Neural cell (in vitro differentiated cells): ENCODE measurements at regions not wholly inside any gene's neighbourhood (a gene's known extent, or its start where the extent isn't known, plus 50 kb on each side); places are given as distances from the start of the nearest gene placed in this dataset.

Experiments used
- H2AFZ ChIP-seq: fragments of 200-600, 300-800 bp; sonication (generic), shearing (Covaris generic); 2 replicates; pipeline ENCODE4 v1.6.0; 2014; ENCODE audit warnings: low read depth, mild to moderate bottlenecking, antibody characterized with exemption, low read length, moderate library complexity
- H3F3A ChIP-seq: fragments of 200-600 bp; shearing (Covaris generic); 2 replicates; pipeline ENCODE4 v1.6.1; 2016; ENCODE audit warnings: mild to moderate bottlenecking, moderate library complexity, mixed read lengths, antibody characterized with exemption, low read length; ENCODE audit not compliant: insufficient read depth, poor library complexity, severe bottlenecking
- H3K27ac ChIP-seq: fragments of 200-600, 300-800 bp; sonication (generic), shearing (Covaris generic); 2 replicates; pipeline ENCODE4 v1.5.1; 2014; ENCODE audit warnings: mild to moderate bottlenecking, low read length, moderate library complexity
- H3K27me3 ChIP-seq: fragments of 300-800, 200-600 bp; sonication (generic), shearing (Covaris generic); 2 replicates; pipeline ENCODE4 v1.6.0; 2014; ENCODE audit warnings: mild to moderate bottlenecking, low read depth, low read length, moderate library complexity; ENCODE audit not compliant: insufficient read depth
- H3K36me3 ChIP-seq: fragments of 300-800, 200-600 bp; sonication (generic), shearing (Covaris generic); 2 replicates; pipeline ENCODE4 v1.5.1; 2014; ENCODE audit warnings: mild to moderate bottlenecking, antibody characterized with exemption, low read length, moderate library complexity; ENCODE audit not compliant: insufficient read depth
- H3K4me2 ChIP-seq: fragments of 300-800, 200-600 bp; sonication (generic), shearing (Covaris generic); 2 replicates; pipeline ENCODE4 v1.6.0; 2014; ENCODE audit warnings: mild to moderate bottlenecking, low read length
- H3K4me3 ChIP-seq: fragments of 300-800, 200-600 bp; sonication (generic), shearing (Covaris generic); 2 replicates; pipeline ENCODE4 v1.5.1; 2014; ENCODE audit warnings: mild to moderate bottlenecking, low read length, moderate library complexity
- H3K79me2 ChIP-seq: fragments of 200-600 bp; shearing (Covaris generic); replicated peaks from 2 replicates; pipeline ENCODE4 v1.6.0; 2014; ENCODE audit warnings: mild to moderate bottlenecking, low read length, moderate library complexity; ENCODE audit not compliant: insufficient read depth
- H3K9ac ChIP-seq: fragments of 300-800, 200-600 bp; sonication (generic), shearing (Covaris generic); 2 replicates; pipeline ENCODE4 v1.6.1; 2016; ENCODE audit warnings: mild to moderate bottlenecking, low read length, mixed read lengths
- H3K9me2 ChIP-seq: fragments of 200-600 bp; shearing (Covaris generic); 2 replicates; pipeline ENCODE4 v1.6.1; 2016; ENCODE audit warnings: mild to moderate bottlenecking, low read length, mixed read lengths; ENCODE audit not compliant: insufficient read depth
- H3K9me3 ChIP-seq: fragments of 200-600, 300-800 bp; sonication (generic), shearing (Covaris generic); 2 replicates; pipeline ENCODE4 v1.6.1; 2016; ENCODE audit warnings: mild to moderate bottlenecking, mixed run types, low read length, moderate library complexity, mixed read lengths
- H4K20me1 ChIP-seq: fragments of 200-600 bp; shearing (Covaris generic); 2 replicates; pipeline ENCODE4 v1.6.1; 2016; ENCODE audit warnings: mild to moderate bottlenecking, mixed run types; ENCODE audit not compliant: insufficient read depth
- EP300 ChIP-seq: fragments of 450-650 bp; conservative IDR thresholded peaks from 2 replicates; pipeline ENCODE4 v1.6.1; 2014; ENCODE audit warnings: antibody characterized with exemption, mild to moderate bottlenecking, moderate library complexity; ENCODE audit not compliant: poor library complexity, severe bottlenecking
- EZH2 ChIP-seq: fragments of 200-600, 300-800 bp; shearing (Covaris generic), sonication (generic); IDR thresholded peaks from 2 replicates; pipeline ENCODE4 v1.6.1; 2014; ENCODE audit warnings: antibody characterized with exemption, low read length, borderline replicate concordance, mild to moderate bottlenecking; ENCODE audit not compliant: insufficient read depth, poor library complexity, severe bottlenecking
- MXI1 ChIP-seq: fragments of 450-650 bp; conservative IDR thresholded peaks from 2 replicates; pipeline ENCODE4 v1.6.1; 2014; ENCODE audit warnings: antibody characterized with exemption, mild to moderate bottlenecking; ENCODE audit not compliant: poor library complexity, severe bottlenecking
- POLR2AphosphoS5 ChIP-seq: IDR thresholded peaks from 2 replicates; pipeline ENCODE4 v1.6.1; 2012
- RAD21 ChIP-seq: fragments of 450-650 bp; conservative IDR thresholded peaks from 2 replicates; pipeline ENCODE4 v1.6.1; 2014; ENCODE audit warnings: antibody characterized with exemption, mild to moderate bottlenecking, moderate library complexity
- SMC3 ChIP-seq: fragments of 450-650 bp; conservative IDR thresholded peaks from 2 replicates; pipeline ENCODE4 v1.6.1; 2014; ENCODE audit warnings: antibody characterized with exemption, mild to moderate bottlenecking, moderate library complexity; ENCODE audit not compliant: poor library complexity
- TAF1 ChIP-seq: IDR thresholded peaks from 2 replicates; pipeline ENCODE4 v1.6.1; 2012; ENCODE audit warnings: low read depth
- TF ChIP-seq, protein P1 (sequence below): fragments of 450-650 bp; IDR thresholded peaks from 2 replicates; pipeline ENCODE4 v1.5.1; 2014; ENCODE audit warnings: antibody characterized with exemption, mild to moderate bottlenecking, moderate library complexity; ENCODE audit not compliant: poor library complexity, severe bottlenecking
- TF ChIP-seq, protein P2 (sequence below): IDR thresholded peaks from 2 replicates; pipeline ENCODE4 v1.6.1; 2012; ENCODE audit warnings: borderline replicate concordance

DNA sequence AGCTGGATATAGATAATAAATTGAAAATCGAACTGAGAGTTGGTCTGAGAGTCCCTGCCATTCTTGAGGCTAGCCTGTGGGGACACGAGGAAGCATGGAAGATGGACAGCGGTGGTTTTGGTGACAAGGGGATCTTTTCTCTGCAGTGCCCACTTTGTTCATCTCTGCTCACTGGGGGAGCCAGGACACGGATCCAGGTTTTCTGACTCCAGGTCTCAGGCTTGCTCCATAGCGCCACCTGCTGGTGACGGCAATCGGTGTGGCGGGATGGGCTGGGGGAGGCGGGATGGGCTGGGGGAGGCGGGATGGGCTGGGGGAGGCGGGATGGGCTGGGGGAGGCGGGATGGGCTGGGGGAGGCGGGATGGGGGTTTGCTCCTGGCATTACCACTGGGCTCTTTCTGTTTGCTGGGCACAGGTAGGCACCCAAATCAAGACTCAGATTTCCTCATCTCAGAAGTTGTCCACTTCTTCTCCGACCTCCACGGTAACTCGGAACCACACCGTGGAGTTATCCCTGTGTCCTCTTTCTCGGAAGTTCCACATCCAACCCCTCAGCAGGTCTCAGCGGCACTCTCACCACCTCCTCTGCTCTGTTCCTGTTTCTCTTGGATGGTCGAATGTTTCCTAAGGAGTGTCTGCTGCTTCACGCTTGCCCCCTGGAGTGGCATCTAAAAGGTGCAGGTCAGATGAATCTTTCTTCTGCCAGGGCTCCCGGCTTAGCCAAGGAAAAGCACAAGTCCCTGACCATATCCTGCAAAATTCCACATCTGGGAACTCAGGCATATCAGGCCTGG lies 142.4 kb downstream of the CYLD start:
- Histone ChIP-seq H3K27me3 (no peaks in the 10 kb centered on the region), H3K79me2 (no peaks in the 10 kb centered on the region), H3F3A (no peaks in the 10 kb centered on the region), H3K4me3 (no peak overlapping the region), H3K9me3 (no peaks in the 10 kb centered on the region), H3K9ac (no peak overlapping the region), H3K4me2 (no peak overlapping the region), H3K36me3 (no peaks in the 10 kb centered on the region), H2AFZ (no peak overlapping the region), H3K9me2 (no peaks in the 10 kb centered on the region), H4K20me1 (no peaks in the 10 kb centered on the region), H3K27ac (no peak overlapping the region)
- TF ChIP-seq POLR2AphosphoS5 (no peak), TAF1 (no peak), MXI1 (no peak), SMC3 (no peak), EZH2 (no peak), EP300 (no peak), RAD21 (no peak)
- TF ChIP-seq, protein P1, sequence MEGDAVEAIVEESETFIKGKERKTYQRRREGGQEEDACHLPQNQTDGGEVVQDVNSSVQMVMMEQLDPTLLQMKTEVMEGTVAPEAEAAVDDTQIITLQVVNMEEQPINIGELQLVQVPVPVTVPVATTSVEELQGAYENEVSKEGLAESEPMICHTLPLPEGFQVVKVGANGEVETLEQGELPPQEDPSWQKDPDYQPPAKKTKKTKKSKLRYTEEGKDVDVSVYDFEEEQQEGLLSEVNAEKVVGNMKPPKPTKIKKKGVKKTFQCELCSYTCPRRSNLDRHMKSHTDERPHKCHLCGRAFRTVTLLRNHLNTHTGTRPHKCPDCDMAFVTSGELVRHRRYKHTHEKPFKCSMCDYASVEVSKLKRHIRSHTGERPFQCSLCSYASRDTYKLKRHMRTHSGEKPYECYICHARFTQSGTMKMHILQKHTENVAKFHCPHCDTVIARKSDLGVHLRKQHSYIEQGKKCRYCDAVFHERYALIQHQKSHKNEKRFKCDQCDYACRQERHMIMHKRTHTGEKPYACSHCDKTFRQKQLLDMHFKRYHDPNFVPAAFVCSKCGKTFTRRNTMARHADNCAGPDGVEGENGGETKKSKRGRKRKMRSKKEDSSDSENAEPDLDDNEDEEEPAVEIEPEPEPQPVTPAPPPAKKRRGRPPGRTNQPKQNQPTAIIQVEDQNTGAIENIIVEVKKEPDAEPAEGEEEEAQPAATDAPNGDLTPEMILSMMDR, result no peak
- TF ChIP-seq, protein P2, sequence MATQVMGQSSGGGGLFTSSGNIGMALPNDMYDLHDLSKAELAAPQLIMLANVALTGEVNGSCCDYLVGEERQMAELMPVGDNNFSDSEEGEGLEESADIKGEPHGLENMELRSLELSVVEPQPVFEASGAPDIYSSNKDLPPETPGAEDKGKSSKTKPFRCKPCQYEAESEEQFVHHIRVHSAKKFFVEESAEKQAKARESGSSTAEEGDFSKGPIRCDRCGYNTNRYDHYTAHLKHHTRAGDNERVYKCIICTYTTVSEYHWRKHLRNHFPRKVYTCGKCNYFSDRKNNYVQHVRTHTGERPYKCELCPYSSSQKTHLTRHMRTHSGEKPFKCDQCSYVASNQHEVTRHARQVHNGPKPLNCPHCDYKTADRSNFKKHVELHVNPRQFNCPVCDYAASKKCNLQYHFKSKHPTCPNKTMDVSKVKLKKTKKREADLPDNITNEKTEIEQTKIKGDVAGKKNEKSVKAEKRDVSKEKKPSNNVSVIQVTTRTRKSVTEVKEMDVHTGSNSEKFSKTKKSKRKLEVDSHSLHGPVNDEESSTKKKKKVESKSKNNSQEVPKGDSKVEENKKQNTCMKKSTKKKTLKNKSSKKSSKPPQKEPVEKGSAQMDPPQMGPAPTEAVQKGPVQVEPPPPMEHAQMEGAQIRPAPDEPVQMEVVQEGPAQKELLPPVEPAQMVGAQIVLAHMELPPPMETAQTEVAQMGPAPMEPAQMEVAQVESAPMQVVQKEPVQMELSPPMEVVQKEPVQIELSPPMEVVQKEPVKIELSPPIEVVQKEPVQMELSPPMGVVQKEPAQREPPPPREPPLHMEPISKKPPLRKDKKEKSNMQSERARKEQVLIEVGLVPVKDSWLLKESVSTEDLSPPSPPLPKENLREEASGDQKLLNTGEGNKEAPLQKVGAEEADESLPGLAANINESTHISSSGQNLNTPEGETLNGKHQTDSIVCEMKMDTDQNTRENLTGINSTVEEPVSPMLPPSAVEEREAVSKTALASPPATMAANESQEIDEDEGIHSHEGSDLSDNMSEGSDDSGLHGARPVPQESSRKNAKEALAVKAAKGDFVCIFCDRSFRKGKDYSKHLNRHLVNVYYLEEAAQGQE, result no peak

DNA sequence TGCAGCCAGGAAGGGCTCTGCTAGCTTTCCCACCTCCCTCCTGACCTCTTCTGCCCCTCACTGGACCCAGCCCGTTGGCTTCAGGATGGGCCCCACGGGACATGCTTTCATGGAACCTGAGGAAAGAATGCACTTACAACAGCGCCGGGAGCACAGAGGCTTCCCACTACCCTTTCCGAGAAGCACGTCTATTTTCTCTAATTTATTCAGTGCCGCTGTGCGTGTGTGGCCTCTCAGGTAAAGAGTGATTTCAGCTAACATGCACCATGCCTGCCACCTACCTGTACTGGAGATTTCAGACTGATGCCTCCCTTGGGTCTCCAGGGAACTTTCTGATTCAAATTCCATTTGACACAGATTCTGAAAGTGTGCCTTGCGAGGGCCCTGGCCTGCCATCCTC lies 140.1 kb downstream of the CYLD start:
- Histone ChIP-seq H3K27ac (no peak overlapping the region), H3K36me3 (no peaks in the 10 kb centered on the region), H3F3A (no peaks in the 10 kb centered on the region), H4K20me1 (no peaks in the 10 kb centered on the region), H3K4me3 (no peak overlapping the region), H3K9ac (no peak overlapping the region), H3K9me3 (no peaks in the 10 kb centered on the region), H2AFZ (no peak overlapping the region), H3K9me2 (no peaks in the 10 kb centered on the region), H3K27me3 (no peaks in the 10 kb centered on the region), H3K4me2 (no peak overlapping the region), H3K79me2 (no peaks in the 10 kb centered on the region)
- no peak for TF ChIP-seq EP300
- no peak for TF ChIP-seq MXI1
- no peak for TF ChIP-seq SMC3
- TF ChIP-seq POLR2AphosphoS5, result no peak
- TF ChIP-seq, protein P1, result no peak
- TF ChIP-seq TAF1, result no peak
- TF ChIP-seq, protein P2, result no peak
- no peak for TF ChIP-seq EZH2
- TF ChIP-seq RAD21, result no peak
